Hematopoietic multipotent progenitor cell treated with erythropoietin and hydrocortisone succinate and interleukin-3 and kit ligand, for 6 days (in vitro differentiated cells): ENCODE measurements at regions not wholly inside any gene's neighbourhood (a gene's known extent, or its start where the extent isn't known, plus 50 kb on each side); places are given as distances from the start of the nearest gene placed in this dataset.
"Not testable (repeated sequence)": the region's sequence is repeated elsewhere in the genome, so short reads cannot be mapped to it uniquely, and the experiment has no call there.

Experiments used
- DNase-seq: peaks from one replicate; pipeline ENCODE4 v3.0.0-alpha.2; 2015

- DNase-seq, result not testable (repeated sequence)
These were observed 102.2 kb downstream of the TNFRSF13B start for GRCh38 chr17:16869531-16870252.

- DNase-seq, result not testable (repeated sequence)
These were observed 103.3 kb downstream of the TNFRSF13B start for GRCh38 chr17:16868616-16869015.

- not testable (repeated sequence) for DNase-seq
These were observed 104.4 kb downstream of the TNFRSF13B start for GRCh38 chr17:16867545-16867944.

GRCh38 chr17:16866841-16867240 is 105.1 kb downstream of the TNFRSF13B start:
- DNase-seq, result not testable (repeated sequence)

- no peak for DNase-seq
These were observed 105.5 kb downstream of the TNFRSF13B start for GRCh38 chr17:16866436-16866835.

- not testable (repeated sequence) for DNase-seq
These were observed 106.2 kb downstream of the TNFRSF13B start for GRCh38 chr17:16865704-16866103.

GRCh38 chr17:16865077-16865613 is 106.8 kb downstream of the TNFRSF13B start:
- DNase-seq, result not testable (repeated sequence)

- DNase-seq, result not testable (repeated sequence)
These were observed 107.3 kb downstream of the TNFRSF13B start for GRCh38 chr17:16864462-16865076.

GRCh38 chr17:16861152-16861551 is 110.8 kb downstream of the TNFRSF13B start:
- not testable (repeated sequence) for DNase-seq

GRCh38 chr17:16860467-16860866 is 111.5 kb downstream of the TNFRSF13B start:
- not testable (repeated sequence) for DNase-seq

GRCh38 chr17:16859515-16859914 is 112.4 kb downstream of the TNFRSF13B start:
- peak; percentile 23 for DNase-seq

GRCh38 chr17:16857746-16858145 is 114.2 kb downstream of the TNFRSF13B start:
- not testable (repeated sequence) for DNase-seq

GRCh38 chr17:16856846-16857245 is 115.1 kb downstream of the TNFRSF13B start:
- not testable (repeated sequence) for DNase-seq

- DNase-seq, result not testable (repeated sequence)
These were observed 115.7 kb downstream of the TNFRSF13B start for GRCh38 chr17:16856171-16856570.

- not testable (repeated sequence) for DNase-seq
These were observed 117.3 kb downstream of the TNFRSF13B start for GRCh38 chr17:16854636-16855035.

GRCh38 chr17:16853661-16854320 is 118.1 kb downstream of the TNFRSF13B start:
- no peak for DNase-seq

GRCh38 chr17:16849861-16850260 is 122.1 kb downstream of the TNFRSF13B start:
- not testable (repeated sequence) for DNase-seq

GRCh38 chr17:16848997-16849396 is 122.9 kb downstream of the TNFRSF13B start:
- not testable (repeated sequence) for DNase-seq

GRCh38 chr17:16845098-16845497 is 126.8 kb downstream of the TNFRSF13B start:
- DNase-seq, result not testable (repeated sequence)

GRCh38 chr17:16844669-16845068 is 127.2 kb downstream of the TNFRSF13B start:
- not testable (repeated sequence) for DNase-seq

GRCh38 chr17:16843511-16843910 is 128.4 kb downstream of the TNFRSF13B start:
- not testable (repeated sequence) for DNase-seq

- DNase-seq, result not testable (repeated sequence)
These were observed 129.6 kb downstream of the TNFRSF13B start for GRCh38 chr17:16842346-16842745.

GRCh38 chr17:16841896-16842295 is 130.0 kb downstream of the TNFRSF13B start:
- not testable (repeated sequence) for DNase-seq
